Left lung (tissue), 4 donors: ENCODE measurements at regions not wholly inside any gene's neighbourhood (a gene's known extent, or its start where the extent isn't known, plus 50 kb on each side); places are given as distances from the start of the nearest gene placed in this dataset.

Experiments
- ATAC-seq: fragments of 200-7000 bp; cut with Tn5 transposase; one replicate; pipeline ENCODE4 v1.9.1; 2020; ENCODE audit warnings: moderate library complexity
- DNase-seq, 4 donors: peaks; one replicate each; pipeline ENCODE4 v3.0.0-alpha.2; 2013 to 2020
- H3K27ac ChIP-seq, 2 donors: fragments of 200-600 bp; sonication (generic) in 1 of 2; one replicate each; pipeline versions ENCODE4 v1.5.0 to v1.8.0; 2020 to 2021
- H3K27me3 ChIP-seq, 2 donors: fragments of 200-600 bp; sonication (generic) in 1 of 2; one replicate each; pipeline versions ENCODE4 v1.5.0 to v1.8.0; 2020 to 2021
- H3K36me3 ChIP-seq, 2 donors: fragments of 200-600 bp; sonication (generic) in 1 of 2; one replicate each; pipeline versions ENCODE4 v1.5.0 to v1.8.0; 2020 to 2021
- H3K4me1 ChIP-seq, 2 donors: fragments of 200-600 bp; one replicate each; pipeline ENCODE4 v1.8.0; 2021
- H3K4me3 ChIP-seq, 2 donors: fragments of 200-600 bp; sonication (generic) in 1 of 2; one replicate each; pipeline versions ENCODE4 v1.5.0 to v1.8.0; 2020 to 2021; ENCODE audit warnings: mild to moderate bottlenecking in 1 of 2
- H3K9me3 ChIP-seq, 2 donors: fragments of 200-600 bp; sonication (generic) in 1 of 2; one replicate each; pipeline versions ENCODE4 v1.5.0 to v1.8.0; 2020 to 2021
- intact Hi-C, 2 donors: fragments of 100-400 bp; cut with DNase I; formaldehyde crosslinking; loops; one replicate each; pipeline versions ENCODE4 v1.11.2 to v1.14.2; 2022
- TF ChIP-seq, protein P1 (sequence below), 2 donors: fragments of 200-600 bp; sonication (generic) in 1 of 2; IDR thresholded peaks; one replicate each; pipeline versions ENCODE4 v1.5.0 to v1.8.0; 2021; ENCODE audit warnings: antibody characterized with exemption in 2 of 2
- donor health status: DM: no; HTN: yes; CAD: no.
- donor health status: DM: no; HTN: no; CAD: no.

DNA sequence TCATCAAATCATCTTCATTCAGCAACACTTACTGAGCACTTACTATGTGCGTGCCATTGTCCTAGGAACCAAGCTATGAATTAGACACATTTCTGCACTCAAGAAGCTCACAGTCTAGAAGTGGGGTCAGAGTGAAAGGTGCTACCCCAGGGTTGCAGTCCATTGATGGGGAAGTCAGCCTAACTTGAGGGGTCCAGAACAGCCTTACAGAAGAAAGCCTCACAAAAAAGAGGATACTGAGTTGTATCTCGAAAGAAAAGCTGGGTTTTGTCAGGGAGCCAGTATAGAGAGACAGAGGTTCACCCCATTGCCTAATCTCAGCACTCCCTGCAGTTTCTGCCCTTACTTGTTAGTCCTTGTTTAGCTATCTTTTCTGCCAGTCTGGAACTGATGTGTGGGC, 153.1 kb upstream of the JUN start:
- intact Hi-C loops = no loop called here
- no peak for DNase-seq
- Histone ChIP-seq H3K4me1 (peaks cover 6 to 29% of the 10 kb centered on the region in 2 donors), H3K27ac (no peak overlapping the region), H3K27me3 (no peaks in the 10 kb centered on the region), H3K36me3 (no peaks in the 10 kb centered on the region), H3K9me3 (no peaks in the 10 kb centered on the region), H3K4me3 (no peak overlapping the region)
- ATAC-seq = no peak
- TF ChIP-seq, protein P1, sequence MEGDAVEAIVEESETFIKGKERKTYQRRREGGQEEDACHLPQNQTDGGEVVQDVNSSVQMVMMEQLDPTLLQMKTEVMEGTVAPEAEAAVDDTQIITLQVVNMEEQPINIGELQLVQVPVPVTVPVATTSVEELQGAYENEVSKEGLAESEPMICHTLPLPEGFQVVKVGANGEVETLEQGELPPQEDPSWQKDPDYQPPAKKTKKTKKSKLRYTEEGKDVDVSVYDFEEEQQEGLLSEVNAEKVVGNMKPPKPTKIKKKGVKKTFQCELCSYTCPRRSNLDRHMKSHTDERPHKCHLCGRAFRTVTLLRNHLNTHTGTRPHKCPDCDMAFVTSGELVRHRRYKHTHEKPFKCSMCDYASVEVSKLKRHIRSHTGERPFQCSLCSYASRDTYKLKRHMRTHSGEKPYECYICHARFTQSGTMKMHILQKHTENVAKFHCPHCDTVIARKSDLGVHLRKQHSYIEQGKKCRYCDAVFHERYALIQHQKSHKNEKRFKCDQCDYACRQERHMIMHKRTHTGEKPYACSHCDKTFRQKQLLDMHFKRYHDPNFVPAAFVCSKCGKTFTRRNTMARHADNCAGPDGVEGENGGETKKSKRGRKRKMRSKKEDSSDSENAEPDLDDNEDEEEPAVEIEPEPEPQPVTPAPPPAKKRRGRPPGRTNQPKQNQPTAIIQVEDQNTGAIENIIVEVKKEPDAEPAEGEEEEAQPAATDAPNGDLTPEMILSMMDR (IDR thresholded peaks at IDR 0.05) = no peak

DNA sequence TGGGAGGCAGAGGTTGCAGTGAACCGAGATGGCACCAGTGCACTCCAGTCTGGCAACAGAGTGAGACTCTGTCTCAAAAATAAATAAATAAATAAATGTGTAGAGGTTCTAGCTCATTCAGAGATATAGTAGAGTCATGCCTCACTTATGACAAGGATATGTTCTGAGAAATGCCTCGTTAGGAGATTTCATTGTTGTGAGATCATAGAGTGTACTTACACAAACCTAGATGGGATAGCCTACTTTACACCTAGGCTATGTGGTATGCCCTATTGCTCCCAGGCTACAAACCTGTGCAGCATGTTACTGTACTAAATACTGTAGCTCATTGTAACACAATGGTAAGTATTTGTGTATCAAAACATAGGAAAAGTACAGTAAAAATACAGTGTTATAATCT, 155.3 kb upstream of the JUN start:
- peaks cover 0 to 16% of the 10 kb centered on the region in 2 donors for H3K4me1 ChIP-seq
- TF ChIP-seq, protein P1 (IDR thresholded peaks at IDR 0.05) = no peak
- H3K9me3 ChIP-seq = no peaks in the 10 kb centered on the region

DNA sequence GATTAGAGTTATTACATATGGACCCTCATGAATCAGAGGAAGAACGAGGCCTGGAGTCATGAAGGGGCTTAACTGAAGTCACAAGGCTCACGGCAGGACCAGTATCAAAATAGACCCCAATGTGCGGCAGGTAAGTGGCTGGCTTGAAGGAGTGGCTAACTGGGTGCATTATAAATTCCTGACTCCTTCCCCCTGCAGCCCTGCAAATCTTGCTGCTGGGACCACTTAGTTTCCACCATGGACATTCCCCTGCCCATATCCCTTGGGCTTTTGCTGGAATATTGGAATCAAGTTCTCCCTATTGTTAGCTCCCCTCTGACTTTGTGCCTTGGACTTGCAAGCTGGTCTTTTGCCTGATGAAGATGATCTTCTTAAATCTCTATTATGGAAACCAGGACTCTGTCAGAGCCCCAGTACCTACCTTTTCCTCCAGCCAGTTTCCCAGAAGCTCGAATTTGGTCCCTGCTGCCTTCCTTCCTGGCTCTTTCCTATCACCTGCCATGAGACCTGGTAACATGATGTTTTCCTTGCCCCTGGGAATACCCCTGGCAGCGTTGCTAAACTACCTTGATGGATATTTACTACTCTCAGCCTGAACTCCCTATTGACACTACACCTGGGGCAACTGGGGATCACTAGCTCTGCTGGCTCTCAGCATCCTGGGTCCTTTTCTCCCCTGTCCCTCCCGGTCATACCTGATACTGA, 156.0 kb upstream of the JUN start:
- no peaks in the 10 kb centered on the region for H3K36me3 ChIP-seq
- intact Hi-C loops = no loop called here
- ATAC-seq (no peak), DNase-seq (no peak)
- TF ChIP-seq, protein P1 (IDR thresholded peaks at IDR 0.05) = no peak
- no peaks in the 10 kb centered on the region for H3K27me3 ChIP-seq
- no peak overlapping the region for H3K27ac ChIP-seq
- peaks cover 0 to 16% of the 10 kb centered on the region in 2 donors for H3K4me1 ChIP-seq
- no peaks in the 10 kb centered on the region for H3K9me3 ChIP-seq
- H3K4me3 ChIP-seq = no peak overlapping the region

More for the DNA sequence above, 155.3 kb upstream of the JUN start:
- H3K27me3 ChIP-seq = no peaks in the 10 kb centered on the region
- intact Hi-C loops = no loop called here
- no peak for DNase-seq
- no peaks in the 10 kb centered on the region for H3K36me3 ChIP-seq
- no peak overlapping the region for H3K4me3 ChIP-seq
- H3K27ac ChIP-seq = no peak overlapping the region
- no peak for ATAC-seq

DNA sequence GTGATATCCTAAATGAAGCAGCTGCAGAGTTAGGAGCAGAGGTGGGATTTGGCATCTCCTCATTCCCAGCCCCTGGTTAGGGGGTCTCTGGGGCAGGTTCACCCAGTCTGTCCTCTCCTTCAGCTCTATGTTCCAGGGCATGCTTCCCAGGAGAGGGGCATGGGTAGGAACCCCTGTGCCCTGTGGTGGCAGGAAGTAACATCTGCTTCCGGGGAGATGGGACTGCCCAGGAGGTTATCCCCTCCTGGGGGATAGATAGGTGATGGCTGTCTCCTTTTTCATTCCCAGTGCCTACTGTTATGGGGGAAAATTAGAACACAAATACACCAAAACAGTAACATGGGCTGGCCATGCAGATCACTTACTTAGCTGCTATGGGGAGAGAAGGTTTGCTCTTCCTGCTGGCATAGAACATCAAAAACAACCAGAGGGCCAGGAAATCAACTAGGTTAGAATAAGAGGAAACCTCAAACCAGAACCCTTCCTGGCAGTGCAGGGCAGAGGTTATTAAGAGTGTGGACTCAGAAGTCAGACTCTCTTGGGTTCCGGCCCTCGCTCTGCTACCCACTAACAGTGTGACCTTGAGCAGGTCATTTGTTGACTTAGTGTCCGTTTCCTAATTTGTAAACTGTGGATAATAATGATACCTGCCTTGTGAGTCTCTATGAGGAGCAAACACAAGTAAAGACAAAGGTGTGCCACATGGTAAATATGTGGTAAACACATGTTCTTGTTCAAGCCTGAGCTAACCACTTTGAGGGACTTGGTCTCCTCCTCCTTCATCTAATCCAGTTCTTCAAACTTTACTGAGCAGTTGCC, 157.8 kb upstream of the JUN start:
- no peak for DNase-seq
- H3K27ac ChIP-seq = no peak overlapping the region

DNA sequence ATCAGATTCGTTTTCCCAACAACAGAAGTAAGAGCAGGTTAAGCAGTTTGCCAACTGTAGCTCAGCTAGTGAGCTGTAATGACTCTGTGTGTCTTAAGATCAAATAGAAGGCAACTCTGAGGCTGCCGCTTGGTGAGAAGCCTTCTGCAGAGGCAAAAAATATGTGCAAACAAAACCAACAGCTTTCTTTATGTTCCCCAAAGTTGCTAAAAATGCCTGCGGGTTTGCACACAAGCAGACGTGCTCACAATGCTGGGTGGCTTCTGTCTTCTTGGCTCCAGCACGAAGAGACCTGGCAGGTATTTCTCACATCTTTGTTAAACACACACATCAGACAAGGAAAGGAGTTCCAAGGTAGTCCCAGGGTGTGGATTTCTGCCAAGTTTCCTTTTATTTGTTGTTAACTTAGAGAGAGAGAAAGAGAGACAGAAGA, 158.9 kb upstream of the JUN start:
- peak; percentile 39 for ATAC-seq
- Histone ChIP-seq H3K36me3 (no peaks in the 10 kb centered on the region), H3K4me3 (no peak overlapping the region), H3K9me3 (no peaks in the 10 kb centered on the region), H3K27me3 (no peaks in the 10 kb centered on the region), H3K4me1 (peaks cover 0 to 10% of the 10 kb centered on the region in 2 donors), H3K27ac (no peak overlapping the region)
- TF ChIP-seq, protein P1 (IDR thresholded peaks at IDR 0.05) = no peak
- intact Hi-C loops = no loop called here
- DNase-seq = no peak

More for the DNA sequence above, 157.8 kb upstream of the JUN start:
- no peak for ATAC-seq
- H3K27me3 ChIP-seq = no peaks in the 10 kb centered on the region
- intact Hi-C loops = no loop called here
- TF ChIP-seq, protein P1 (IDR thresholded peaks at IDR 0.05) = no peak
- H3K4me3 ChIP-seq = no peak overlapping the region
- H3K9me3 ChIP-seq = no peaks in the 10 kb centered on the region
- peaks cover 0 to 10% of the 10 kb centered on the region in 2 donors for H3K4me1 ChIP-seq
- no peaks in the 10 kb centered on the region for H3K36me3 ChIP-seq
